HG03139 (cell line): ENCODE measurements at regions not wholly inside any gene's neighbourhood (a gene's known extent, or its start where the extent isn't known, plus 50 kb on each side); places are given as distances from the start of the nearest gene placed in this dataset.

Source experiments
- ATAC-seq: cut with Tn5 transposase; IDR thresholded peaks from one replicate; pipeline ENCODE4 v1.9.1; 2021; ENCODE audit not compliant: unreplicated experiment

- no peak for ATAC-seq
These were observed 172.8 kb downstream of the GATA3 start for GRCh38 chr10:8227246-8227645.

GRCh38 chr10:8229153-8229552, 174.7 kb downstream of the GATA3 start:
- no peak for ATAC-seq

- no peak for ATAC-seq
These were observed 176.4 kb downstream of the GATA3 start for GRCh38 chr10:8230902-8231301.

- no peak for ATAC-seq
These were observed 178.6 kb downstream of the GATA3 start for GRCh38 chr10:8233049-8233448.

- ATAC-seq: no peak
These were observed 179.4 kb downstream of the GATA3 start for GRCh38 chr10:8233832-8234259.

- no peak for ATAC-seq
These were observed 181.0 kb downstream of the GATA3 start for GRCh38 chr10:8235253-8236027.

GRCh38 chr10:8238986-8239385, 184.5 kb downstream of the GATA3 start:
- ATAC-seq: no peak

GRCh38 chr10:8240861-8241260, 186.4 kb downstream of the GATA3 start:
- no peak for ATAC-seq

- no peak for ATAC-seq
These were observed 187.9 kb downstream of the GATA3 start for GRCh38 chr10:8242295-8242872.

GRCh38 chr10:8245131-8245813, 190.8 kb downstream of the GATA3 start:
- ATAC-seq: peak; percentile 64

- ATAC-seq: no peak
These were observed 191.3 kb downstream of the GATA3 start for GRCh38 chr10:8245814-8246142.

GRCh38 chr10:8246548-8246947, 192.1 kb downstream of the GATA3 start:
- ATAC-seq: no peak

- ATAC-seq: no peak
These were observed 192.7 kb downstream of the GATA3 start for GRCh38 chr10:8247191-8247590.

GRCh38 chr10:8248868-8249267, 194.4 kb downstream of the GATA3 start:
- no peak for ATAC-seq

GRCh38 chr10:8254350-8254749, 199.9 kb downstream of the GATA3 start:
- no peak for ATAC-seq

- ATAC-seq: no peak
These were observed 200.8 kb downstream of the GATA3 start for GRCh38 chr10:8255301-8255700.

- ATAC-seq: no peak
These were observed 206.2 kb downstream of the GATA3 start for GRCh38 chr10:8260645-8261044.

- no peak for ATAC-seq
These were observed 207.8 kb downstream of the GATA3 start for GRCh38 chr10:8262317-8262716.

- no peak for ATAC-seq
These were observed 215.5 kb downstream of the GATA3 start for GRCh38 chr10:8269976-8270375.

- ATAC-seq: no peak
These were observed 218.4 kb downstream of the GATA3 start for GRCh38 chr10:8272794-8273425.

GRCh38 chr10:8273749-8274148, 219.3 kb downstream of the GATA3 start:
- ATAC-seq: no peak

- ATAC-seq: no peak
These were observed 221.4 kb downstream of the GATA3 start for GRCh38 chr10:8275911-8276310.
